ENCODE measurements at regions not wholly inside any gene's neighbourhood (a gene's known extent, or its start where the extent isn't known, plus 50 kb on each side); places are given as distances from the start of the nearest gene placed in this dataset.
"Not testable (repeated sequence)": the region's sequence is repeated elsewhere in the genome, so short reads cannot be mapped to it uniquely, and the experiment has no call there.

GRCh38 chr7:79761876-79762429 lies 308.5 kb upstream of the MAGI2 start:
- DNase-seq (ENCODE audit: low read depth), result no peak

GRCh38 chr7:79750941-79751340 lies 297.5 kb upstream of the MAGI2 start:
- H3K4me3 ChIP-seq (ENCODE audit: low read depth, low read length); DNase-seq (ENCODE audit: low read depth): not testable (repeated sequence)

More at GRCh38 chr7:79761876-79762429, 308.5 kb upstream of the MAGI2 start:
- no peak overlapping the region for H3K4me3 ChIP-seq (ENCODE audit: low read depth, low read length)
- no peak for TF ChIP-seq CTCF (IDR thresholded peaks at IDR 0.05; ENCODE audit: low read depth, low read length, missing control alignments)

- no peak for TF ChIP-seq CTCF (IDR thresholded peaks at IDR 0.05; ENCODE audit: low read depth, low read length, missing control alignments)
- no peak overlapping the region for H3K4me3 ChIP-seq (ENCODE audit: low read depth, low read length)
- DNase-seq (ENCODE audit: low read depth), result no peak
Measured at GRCh38 chr7:79749856-79750255, 296.4 kb upstream of the MAGI2 start.

DNA sequence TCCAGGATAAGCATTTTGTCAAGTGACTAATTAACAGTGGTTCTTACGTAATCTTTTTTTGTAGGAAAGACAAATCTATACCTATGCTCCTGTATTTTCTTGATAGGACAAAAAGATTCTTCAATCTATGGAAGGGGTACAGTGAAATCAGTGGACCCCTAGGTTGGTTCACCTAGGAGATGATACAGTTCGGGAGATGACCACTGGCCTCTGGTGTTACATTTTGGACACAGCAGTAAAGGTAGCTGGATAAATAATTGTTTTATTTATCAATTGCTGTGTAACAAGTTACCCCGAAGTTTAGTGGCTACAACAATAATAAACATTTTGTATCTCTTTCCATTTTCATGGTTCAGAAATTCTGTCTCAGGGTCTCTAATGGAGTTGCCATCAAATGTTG lies 288.2 kb upstream of the MAGI2 start:
- H3K4me3 ChIP-seq (ENCODE audit: low read depth, low read length), result no peak overlapping the region
- no peak for DNase-seq (ENCODE audit: low read depth)
- TF ChIP-seq CTCF (IDR thresholded peaks at IDR 0.05; ENCODE audit: low read depth, low read length, missing control alignments), result no peak

GRCh38 chr7:79740076-79740475 lies 286.6 kb upstream of the MAGI2 start:
- DNase-seq (ENCODE audit: low read depth), result no peak
- no peak for TF ChIP-seq CTCF (IDR thresholded peaks at IDR 0.05; ENCODE audit: low read depth, low read length, missing control alignments)
- H3K4me3 ChIP-seq (ENCODE audit: low read depth, low read length), result no peak overlapping the region

DNA sequence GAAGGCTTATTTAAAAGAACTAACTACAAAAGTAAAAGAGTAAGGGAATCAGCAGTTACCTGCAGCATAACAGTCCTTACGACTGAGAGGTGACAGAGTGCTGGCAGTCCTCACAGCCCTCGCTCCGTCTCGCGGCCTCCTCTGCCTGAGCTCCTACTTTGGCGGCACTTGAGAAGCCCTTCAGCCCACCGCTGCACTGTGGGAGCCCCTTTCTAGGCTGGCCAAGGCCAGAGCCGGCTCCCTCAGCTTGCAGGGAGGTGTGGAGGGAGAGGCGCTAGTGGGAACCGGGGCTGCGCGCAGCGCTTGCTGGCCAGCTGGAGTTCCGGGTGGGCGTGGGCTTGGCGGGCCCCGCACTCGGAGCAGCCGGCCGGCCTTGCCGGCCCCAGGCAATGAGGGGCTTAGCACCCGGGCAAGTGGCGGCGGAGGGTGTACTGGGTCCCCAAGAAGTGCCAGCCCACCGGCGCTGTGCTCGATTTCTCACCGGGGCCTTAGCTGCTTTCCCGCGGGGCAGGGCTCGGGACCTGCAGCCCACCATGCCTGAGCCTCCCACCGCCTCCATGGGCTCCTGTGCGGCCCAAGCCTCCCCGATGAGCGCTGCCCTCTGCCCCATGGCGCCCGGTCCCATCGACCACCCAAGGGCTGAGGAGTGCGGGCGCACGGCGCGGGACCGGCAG lies 285.7 kb upstream of the MAGI2 start:
- not testable (repeated sequence) for DNase-seq (ENCODE audit: low read depth); H3K4me3 ChIP-seq (ENCODE audit: low read depth, low read length)

DNA sequence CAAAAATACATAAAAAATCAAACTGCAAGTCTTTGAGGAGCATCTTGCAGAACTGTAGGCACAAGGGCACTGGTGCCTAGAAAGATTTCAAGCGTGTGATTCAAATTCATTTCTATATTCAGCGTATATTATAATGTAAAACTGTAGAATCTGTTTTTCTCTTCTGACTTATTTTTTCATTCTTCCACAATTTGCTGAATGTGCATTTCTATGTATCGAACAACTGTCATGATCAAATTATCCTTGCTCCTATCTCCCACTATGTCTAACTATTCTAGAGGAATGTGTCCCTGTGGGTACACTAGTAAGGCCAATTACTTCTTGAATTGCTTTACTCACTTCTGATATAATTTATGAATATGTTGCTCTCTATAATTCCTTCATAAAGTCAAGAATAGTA lies 283.0 kb upstream of the MAGI2 start:
- no peak for TF ChIP-seq CTCF (IDR thresholded peaks at IDR 0.05; ENCODE audit: low read depth, low read length, missing control alignments)
- no peak for DNase-seq (ENCODE audit: low read depth)
- H3K4me3 ChIP-seq (ENCODE audit: low read depth, low read length), result no peak overlapping the region

DNA sequence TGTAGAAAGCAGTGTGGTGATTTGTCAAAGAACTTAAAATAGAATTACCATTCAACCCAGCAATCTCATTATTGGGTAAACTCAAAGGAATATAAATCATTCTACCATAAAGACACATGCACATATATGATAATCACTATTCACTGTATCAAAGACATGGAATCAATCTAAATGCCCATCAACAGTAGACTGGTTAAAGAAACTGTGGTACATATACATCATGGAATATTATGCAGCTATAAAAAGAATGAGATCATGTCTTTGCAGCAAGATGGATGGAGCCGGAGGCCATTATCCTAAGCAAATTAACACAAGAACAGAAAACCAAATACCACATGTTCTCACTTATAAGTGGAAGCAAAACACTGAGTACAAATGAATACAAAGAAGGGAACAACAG lies 281.5 kb upstream of the MAGI2 start:
- TF ChIP-seq CTCF (IDR thresholded peaks at IDR 0.05; ENCODE audit: low read depth, low read length, missing control alignments), result no peak
- no peak for DNase-seq (ENCODE audit: low read depth)
- H3K4me3 ChIP-seq (ENCODE audit: low read depth, low read length), result no peak overlapping the region
